NCI-H748 (cell line): ENCODE measurements at regions not wholly inside any gene's neighbourhood (a gene's known extent, or its start where the extent isn't known, plus 50 kb on each side); places are given as distances from the start of the nearest gene placed in this dataset.

ENCODE experiments used
- DNase-seq: peaks from one replicate; lab custom pipeline; 2025; ENCODE audit not compliant: unreplicated experiment; lab: John Stamatoyannopoulos, UW

DNA sequence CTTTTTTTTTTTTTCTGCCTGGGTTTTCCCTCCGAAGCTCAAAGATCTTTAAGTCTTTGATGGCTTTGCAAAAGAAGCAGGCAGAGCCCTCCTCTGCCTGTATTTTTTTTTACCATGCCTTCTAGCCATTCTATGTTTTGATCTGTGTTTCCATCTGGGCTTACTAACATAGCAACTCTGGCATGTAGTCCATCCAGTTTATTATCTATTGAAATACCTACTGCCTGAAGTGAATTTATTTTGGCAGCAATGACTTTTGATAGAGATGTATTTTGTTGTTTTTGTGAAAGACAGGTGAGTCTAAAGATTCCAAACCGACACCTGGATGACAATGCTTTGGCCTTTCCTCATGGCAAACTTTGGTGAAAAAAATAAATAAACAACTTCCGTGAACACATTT is 1157.7 kb upstream of the MAP3K7 start:
- DNase-seq = no peak

DNA sequence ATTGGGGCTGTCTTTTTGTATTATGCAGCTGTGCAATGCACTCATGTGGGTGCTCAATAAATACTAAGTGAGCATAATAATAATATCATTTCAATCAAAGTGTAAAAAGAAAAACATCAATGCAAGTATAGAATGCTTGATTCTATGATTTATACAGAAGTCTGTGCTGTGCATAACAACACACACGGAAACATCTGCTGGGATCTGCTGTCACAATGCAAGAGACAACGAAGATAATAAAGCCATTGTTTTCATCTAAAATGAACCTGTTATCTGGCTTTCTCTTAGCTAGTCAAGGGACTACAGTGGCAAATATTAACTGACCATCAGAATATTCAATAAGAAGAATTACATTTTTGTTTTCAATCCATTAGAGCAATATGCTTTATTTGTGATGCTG is 1156.9 kb upstream of the MAP3K7 start:
- no peak for DNase-seq

DNA sequence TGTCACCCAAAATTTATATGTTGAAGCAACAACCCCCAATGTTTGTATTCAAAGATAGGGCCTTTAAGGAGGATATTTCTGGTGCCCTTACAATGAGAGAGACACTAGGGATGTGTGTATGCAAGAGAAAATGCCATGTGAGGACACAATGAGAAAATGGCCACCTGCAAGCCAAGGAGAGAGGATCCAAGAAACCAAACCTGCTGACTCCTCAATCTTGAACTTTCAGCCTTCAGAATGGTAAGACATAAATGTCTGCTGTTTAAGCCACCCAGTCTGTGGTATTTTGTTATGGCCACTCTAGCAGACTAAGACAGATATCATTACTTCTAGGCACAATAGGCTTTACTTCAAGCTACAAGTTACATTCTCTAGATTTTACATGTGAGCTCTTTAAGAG is 1145.1 kb upstream of the MAP3K7 start:
- no peak for DNase-seq

DNA sequence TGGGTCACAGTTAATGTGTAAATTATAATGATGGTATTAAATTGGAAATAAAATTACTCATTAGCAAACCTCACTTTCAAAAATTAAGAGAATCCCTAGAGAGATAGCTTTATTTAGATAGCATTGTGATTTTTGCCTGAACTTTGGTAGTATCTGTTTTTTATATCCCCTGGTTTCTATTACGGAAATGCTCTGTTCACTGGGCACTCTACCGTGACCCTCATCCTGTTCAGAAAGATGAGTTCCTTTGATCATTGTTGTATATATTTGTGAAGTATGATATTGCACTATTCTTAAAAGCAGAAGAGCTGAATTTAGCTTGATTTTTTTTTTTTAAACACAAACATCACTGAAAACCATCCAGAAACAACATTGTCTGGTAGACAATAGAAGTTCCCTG is 1143.8 kb upstream of the MAP3K7 start:
- no peak for DNase-seq

DNA sequence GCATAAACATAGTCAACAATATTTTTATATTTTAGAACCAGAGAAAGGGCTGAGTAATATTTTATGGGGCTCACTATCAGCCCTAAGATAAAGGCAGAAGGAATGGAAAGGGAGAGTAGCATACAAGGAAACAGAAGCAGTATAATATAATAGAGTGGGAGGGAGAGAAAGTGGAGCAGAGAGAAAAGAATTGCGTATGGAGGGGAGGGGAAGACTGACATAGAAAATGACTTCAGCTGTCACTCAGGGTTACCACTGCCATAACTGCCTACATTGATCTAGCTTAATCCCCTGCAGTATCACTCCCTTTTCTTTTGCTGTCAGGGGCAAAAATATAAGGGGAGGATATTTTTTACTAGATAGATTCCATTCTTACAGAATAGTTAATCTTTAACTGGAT is 1133.5 kb upstream of the MAP3K7 start:
- DNase-seq = no peak

DNA sequence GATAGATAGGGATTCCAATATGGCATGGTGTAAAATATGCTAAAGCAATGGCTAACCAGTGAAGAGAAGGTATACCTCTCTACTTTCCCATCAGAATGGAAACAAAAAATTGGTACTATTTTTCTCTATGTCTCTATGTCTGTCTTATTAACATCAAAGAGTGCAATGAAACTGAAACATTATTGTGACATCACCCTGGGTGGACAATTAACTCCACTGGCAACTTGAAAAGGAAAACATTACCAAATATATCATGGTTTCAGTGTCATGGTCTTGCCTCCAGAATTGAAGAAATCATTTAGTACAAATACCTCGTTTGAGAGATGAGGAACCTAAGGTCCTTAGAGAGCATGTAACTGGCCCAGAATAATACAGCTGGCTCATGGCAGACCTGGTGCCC is 1132.5 kb upstream of the MAP3K7 start:
- no peak for DNase-seq

DNA sequence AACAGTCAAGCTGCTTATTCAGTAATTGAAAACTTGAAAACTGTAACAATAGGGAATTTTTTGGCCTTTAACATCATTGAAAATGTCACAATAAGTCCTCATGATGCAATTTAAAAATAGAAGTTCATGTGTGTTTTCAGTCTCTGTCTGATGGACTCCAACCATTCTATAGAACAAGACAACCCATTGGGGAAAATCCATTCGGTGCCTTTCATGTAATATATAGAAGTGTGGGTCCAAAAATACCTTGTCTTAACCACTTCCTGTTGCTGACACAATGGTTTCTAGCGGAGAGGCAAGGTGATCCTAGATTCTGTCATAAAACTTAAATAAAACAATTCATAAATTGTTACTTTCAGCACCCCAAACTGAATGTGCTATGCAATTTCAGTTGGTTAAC is 1131.3 kb upstream of the MAP3K7 start:
- DNase-seq = no peak

DNA sequence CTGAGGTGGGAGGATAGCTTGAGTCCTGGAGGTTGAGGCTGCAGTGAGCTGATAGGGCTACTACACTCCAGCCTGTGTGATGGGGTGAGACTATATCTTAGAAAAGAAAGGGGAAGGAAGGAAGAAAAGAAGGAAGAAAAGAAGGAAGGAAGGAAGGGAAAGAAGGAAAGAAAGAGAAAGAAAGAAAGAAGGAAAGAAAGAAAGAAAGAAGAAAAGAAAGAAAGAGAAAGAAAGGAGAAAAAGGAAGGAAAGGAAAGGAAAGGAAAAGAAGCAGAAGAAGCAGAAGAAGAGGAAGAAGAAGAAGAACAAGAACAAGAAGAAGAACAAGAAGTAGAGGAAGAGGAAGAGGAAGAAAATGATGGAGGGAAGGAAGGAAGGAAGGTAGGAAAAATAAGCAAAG is 1130.2 kb upstream of the MAP3K7 start:
- DNase-seq = no peak

DNA sequence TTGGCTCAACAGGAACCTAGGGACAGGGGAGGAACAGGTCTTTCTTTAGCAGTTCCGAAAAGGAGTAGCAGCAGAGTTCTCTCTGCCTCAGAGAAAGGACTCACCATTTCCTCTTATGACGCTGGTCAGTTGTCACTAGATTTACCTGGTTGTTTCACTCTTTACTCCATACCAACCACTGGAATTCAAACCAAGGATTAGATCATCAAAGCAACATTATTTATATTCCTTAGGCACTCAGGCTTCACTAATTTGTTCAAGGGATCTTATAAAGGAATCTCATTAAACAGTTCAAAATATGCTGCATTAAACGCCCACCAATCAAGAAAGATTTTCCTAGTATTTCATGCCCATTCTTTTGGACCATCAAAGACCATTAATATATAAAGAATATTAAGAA is 1129.5 kb upstream of the MAP3K7 start:
- no peak for DNase-seq

DNA sequence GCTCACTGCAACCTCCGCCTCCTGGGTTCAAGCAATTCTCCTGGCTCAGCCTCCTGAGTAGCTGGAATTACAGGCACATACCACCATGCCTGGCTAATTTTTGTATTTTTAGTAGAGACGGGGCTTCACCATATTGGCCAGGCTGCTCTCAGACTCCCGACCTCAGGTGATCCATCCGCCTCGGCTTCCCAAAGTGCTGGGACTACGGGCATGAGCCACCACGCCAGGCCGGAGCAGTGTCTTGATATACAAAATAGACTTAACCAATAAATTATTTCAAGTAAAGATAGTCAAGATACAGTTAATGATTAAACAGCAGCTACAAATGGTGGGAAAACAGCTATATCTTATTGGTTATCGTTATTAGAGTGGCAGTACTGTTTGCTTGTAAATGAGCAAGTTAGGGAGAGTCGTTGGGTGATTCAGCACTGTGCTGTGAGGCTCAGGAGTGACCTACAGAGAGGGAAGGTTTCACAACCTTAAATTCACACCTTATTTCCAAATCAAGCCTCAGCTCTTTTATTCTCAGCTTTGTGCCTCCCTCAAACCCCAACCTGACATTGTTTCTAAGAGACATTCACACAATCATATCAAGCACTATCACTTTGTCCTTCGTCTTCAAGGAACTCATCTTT is 1128.4 kb upstream of the MAP3K7 start:
- DNase-seq = no peak

DNA sequence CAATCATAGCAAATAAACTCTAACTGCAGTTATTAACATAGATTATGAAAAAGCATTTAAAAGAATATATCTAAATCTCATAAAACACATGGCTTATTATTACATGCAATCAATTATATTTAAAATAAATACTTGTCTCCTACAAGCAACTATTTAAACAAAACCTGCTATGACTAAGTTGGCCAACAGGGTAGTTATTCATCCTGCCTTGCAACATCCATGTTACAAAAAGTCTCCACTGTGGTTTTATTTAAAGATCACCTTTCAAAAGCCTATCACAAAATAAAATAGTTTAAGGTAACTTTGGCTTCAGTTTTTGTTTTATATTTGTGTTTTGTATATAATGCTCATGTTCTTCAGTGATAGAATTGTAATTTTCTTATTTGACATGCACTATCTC is 1127.0 kb upstream of the MAP3K7 start:
- DNase-seq = no peak

DNA sequence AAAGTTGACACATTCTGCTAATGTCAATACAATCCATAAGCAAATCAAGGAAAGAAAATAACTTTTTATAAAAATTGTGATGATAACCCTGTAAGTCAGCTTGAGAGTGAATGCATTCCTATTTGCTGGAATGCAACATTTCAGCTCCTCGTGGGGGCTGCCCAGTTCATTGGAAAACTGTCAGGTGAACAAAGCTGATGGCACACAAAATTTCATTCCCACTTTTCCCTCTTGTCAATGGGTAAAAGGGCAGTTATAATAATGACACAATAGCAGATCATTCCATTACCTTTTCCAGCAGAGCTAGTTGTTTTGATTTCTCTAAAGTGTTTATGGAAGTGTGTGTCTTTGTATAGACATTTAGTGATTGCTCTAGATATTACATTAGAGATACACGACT is 1124.6 kb upstream of the MAP3K7 start:
- no peak for DNase-seq

DNA sequence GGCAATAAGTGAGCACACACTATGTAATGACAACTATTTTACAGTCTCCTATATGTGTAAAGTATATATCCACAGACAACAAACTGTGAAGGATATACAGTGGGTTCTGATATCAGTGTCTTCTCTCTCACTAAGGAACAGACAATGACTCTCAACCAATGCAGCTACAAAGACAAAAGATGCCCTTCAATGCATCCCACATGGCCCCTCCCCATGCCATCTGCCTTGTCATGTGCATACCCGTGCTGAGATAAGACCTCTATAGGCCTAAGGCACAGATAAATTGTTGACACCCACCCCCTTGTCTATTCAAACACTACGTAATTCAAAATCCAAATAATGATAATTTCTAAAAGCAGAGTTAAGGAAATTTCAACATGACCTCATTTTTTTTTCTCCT is 1123.5 kb upstream of the MAP3K7 start:
- peak; percentile 10 for DNase-seq

DNA sequence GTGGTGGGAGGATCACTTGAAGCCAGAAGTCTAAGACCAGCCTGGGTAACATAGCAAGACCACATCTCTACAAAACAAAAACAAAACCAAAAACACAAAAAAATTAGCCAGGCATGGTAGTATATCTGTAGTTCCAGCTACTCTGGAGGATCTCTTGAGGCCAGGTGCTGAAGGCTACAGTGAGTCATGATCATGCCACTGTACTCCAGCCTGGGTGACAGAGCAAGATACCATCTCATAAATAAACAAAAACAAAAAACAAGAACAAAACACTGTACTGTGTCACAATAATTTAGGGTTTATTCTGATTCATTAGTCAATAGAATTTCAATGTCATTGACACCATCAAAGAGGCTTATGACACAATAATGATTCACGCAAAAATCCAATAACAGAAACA is 1121.7 kb upstream of the MAP3K7 start:
- DNase-seq = no peak

DNA sequence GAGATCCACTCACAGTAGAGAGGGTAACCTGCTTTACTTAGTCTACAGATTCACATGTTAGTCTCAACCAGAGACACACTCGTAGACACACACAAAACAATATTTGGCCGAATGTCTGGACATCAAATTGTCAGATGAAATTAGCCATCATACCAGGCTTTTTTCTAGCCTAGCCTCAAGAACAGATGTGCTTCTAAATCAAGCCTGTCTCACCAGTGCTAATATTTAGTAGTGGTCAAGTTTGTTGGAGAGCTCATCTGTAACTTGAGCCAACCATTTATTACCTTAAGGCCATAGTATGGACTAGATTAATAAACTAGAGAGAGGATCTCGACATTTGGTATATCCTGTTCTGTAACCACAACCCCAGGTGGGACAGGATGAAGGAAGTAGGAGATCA is 1118.8 kb upstream of the MAP3K7 start:
- no peak for DNase-seq

DNA sequence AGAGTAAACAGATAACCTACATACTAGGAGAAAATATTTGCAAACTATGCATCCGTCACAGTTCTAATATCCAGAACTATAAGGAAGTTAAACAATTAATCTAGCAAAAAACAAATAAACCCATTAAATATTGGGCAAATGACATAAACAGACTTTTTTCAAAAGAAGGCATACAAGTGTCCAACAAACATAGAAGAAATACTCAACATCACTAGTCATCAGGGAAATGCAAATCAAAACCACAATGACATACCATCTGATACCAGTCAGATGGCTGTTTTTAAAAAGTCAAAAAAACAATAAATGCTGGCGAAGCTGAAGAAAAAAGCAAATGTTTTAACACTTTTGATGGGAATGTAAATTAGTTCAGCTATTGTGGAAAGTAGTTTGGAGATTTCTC is 1117.7 kb upstream of the MAP3K7 start:
- DNase-seq = no peak

DNA sequence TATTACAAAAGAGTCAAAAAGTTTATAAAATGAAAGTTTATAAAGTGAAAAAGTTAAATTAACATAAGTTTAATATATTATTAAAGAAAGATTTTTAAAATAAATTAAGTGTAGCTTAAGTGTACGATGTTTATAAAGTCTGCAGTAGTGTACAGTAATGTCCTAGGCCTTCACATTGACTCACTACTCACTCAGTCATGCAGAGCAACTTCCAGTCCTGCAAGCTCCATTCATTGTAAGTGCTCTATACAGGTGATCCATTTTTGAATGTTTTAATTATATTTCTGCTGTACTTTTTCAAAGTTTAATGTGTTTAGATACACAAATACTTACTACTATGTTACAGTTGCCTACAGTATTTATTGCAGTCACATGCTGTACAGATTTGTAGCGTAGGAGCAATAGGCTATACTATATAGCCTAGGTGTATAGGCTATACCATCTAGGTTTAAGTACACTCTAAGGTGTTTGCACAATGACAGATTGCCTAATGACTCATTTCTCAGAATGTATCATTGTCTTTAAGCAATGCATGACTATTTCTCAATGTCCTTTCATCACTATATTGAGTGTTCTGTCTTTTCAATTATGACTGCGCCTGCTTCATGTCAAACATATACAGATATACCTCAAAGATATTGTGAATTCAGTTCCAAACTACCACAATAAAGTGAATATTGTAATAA is 1110.3 kb upstream of the MAP3K7 start:
- no peak for DNase-seq

DNA sequence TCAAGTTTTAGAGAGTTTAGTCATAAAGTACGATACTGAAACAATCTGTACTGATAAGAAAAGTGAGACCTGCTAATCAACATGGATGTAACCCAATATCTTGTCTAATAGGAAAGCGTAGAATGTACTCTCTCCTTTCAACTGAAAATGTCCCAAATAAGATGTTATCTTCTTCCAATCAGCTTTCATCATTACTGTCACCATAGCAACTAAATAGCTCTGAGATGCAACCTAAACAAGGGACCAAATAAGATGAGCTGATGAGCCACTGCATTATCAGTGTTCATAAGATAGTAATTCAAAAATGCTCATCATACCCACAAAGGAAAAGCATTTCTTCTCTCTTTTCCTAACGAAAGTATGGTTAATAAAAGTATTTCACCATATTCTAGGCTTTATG is 1108.3 kb upstream of the MAP3K7 start:
- no peak for DNase-seq

DNA sequence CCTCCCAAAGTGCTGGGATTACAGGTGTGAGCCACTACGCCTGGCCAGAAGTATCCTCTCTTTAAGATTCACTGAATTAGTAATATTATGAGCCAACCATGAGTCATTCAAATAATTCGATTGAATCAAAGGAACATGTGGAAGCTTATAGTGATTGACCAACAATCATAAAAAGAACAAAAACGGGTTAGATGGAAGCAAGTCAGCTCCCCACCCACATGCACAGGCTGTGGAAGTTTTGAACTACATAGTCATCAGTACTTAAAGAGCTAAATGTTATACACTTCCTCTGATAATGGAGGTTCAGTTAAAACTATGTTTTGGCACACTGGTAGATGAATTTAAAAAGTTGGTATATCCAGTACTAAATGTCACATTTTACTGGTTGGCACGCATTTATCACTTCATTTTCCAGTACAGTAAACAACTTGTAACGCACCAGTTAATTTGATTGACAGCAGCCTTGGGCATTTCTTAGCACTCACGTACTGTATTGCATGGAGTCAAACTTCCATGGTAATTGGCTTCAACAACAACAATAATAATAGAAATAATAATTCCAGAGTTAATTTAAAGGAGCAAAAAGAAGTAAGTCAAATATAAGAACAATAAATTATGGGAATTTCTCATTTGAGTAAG is 1107.3 kb upstream of the MAP3K7 start:
- no peak for DNase-seq

DNA sequence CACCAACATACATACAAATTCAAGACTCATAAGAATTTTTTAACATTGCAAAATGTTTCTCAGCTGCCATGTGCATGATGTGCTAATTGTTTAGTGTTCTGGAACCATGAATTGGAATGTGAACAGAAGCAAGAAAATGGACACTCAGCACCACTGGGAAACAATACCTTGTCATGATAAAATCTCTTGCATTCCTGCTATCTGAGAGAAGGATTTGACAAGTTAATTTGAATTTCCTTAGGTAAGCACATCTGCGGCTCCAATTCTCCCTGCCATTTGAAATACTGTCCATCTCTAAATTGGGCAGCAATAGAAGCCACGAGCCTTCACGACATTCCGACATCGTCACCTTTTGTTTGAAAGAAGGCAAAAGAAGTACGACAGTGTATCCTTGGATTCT is 1104.6 kb upstream of the MAP3K7 start:
- DNase-seq = no peak

DNA sequence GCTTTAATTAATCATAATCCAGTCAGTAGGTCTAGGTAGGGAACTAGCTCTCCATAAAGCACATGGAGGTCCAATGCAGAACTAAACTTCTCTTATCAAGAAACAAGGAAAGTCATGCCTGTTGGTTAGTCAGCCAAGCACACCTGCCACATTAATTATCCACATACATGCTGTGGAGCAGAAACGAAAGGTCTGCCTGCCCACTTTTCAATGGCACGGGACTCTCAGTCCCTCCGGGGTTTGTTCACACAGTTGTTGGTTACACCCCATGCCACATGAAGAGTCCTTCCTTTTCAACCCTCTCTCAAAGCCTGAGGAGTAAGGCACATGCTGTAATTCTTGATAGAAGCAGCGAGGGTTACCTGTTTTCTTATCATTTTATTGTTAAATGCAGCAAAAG is 1096.4 kb upstream of the MAP3K7 start:
- DNase-seq = no peak

DNA sequence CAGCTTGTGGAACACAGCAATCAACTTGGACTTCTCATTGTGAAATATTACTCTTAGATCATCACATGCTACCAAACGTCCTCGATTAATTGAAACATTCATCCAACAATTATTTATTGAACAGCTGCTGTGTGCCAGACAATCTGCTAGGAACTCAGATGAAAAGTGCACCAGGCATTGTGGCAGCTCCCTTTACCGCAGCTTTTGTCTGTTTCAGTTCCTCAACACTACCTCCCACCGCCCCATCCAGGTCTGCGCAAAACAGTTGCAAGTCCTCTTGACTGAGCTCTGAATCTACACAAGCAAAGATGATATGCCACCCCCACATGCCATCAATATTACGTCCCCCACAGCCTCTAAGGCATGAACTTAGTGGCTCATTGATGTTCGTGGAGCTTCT is 1094.4 kb upstream of the MAP3K7 start:
- DNase-seq = no peak
